NCI-H510A treated with DMSO at 0.1 percent for 48 hours (cell line): ENCODE measurements at regions not wholly inside any gene's neighbourhood (a gene's known extent, or its start where the extent isn't known, plus 50 kb on each side); places are given as distances from the start of the nearest gene placed in this dataset.
"Not testable (repeated sequence)": the region's sequence is repeated elsewhere in the genome, so short reads cannot be mapped to it uniquely, and the experiment has no call there.

Experiments used
- DNase-seq: peaks from one replicate; lab custom pipeline; 2025; lab: John Stamatoyannopoulos, UW

- peak; percentile 13 for DNase-seq
Observed at GRCh38 chr10:94088926-94089381, 95.2 kb downstream of the PLCE1 start.

GRCh38 chr10:94091649-94092048 lies 97.9 kb downstream of the PLCE1 start:
- no peak for DNase-seq

- DNase-seq: no peak
Observed at GRCh38 chr10:94092848-94093247, 99.1 kb downstream of the PLCE1 start.

- DNase-seq: no peak
Observed at GRCh38 chr10:94093286-94093905, 99.7 kb downstream of the PLCE1 start.

GRCh38 chr10:94094540-94094939 lies 100.8 kb downstream of the PLCE1 start:
- DNase-seq: no peak

- no peak for DNase-seq
Observed at GRCh38 chr10:94097656-94098055, 103.9 kb downstream of the PLCE1 start.

GRCh38 chr10:94098896-94099295 lies 105.2 kb downstream of the PLCE1 start:
- DNase-seq: no peak

GRCh38 chr10:94101894-94102293 lies 108.2 kb downstream of the PLCE1 start:
- DNase-seq: no peak

GRCh38 chr10:94102436-94102835 lies 108.7 kb downstream of the PLCE1 start:
- DNase-seq: no peak

- DNase-seq: no peak
Observed at GRCh38 chr10:94103192-94103591, 109.5 kb downstream of the PLCE1 start.

- no peak for DNase-seq
Observed at GRCh38 chr10:94103801-94104221, 110.1 kb downstream of the PLCE1 start.

GRCh38 chr10:94104316-94105000 lies 110.7 kb downstream of the PLCE1 start:
- DNase-seq: no peak

- no peak for DNase-seq
Observed at GRCh38 chr10:94105226-94105625, 111.5 kb downstream of the PLCE1 start.

- DNase-seq: no peak
Observed at GRCh38 chr10:94107191-94107590, 113.5 kb downstream of the PLCE1 start.

GRCh38 chr10:94108200-94108599 lies 114.5 kb downstream of the PLCE1 start:
- no peak for DNase-seq

GRCh38 chr10:94111367-94111766 lies 117.6 kb downstream of the PLCE1 start:
- DNase-seq: no peak

GRCh38 chr10:94112321-94112720 lies 118.6 kb downstream of the PLCE1 start:
- no peak for DNase-seq

GRCh38 chr10:94115725-94116124 lies 122.0 kb downstream of the PLCE1 start:
- DNase-seq: peak; percentile 44

GRCh38 chr10:94116848-94117247 lies 123.1 kb downstream of the PLCE1 start:
- DNase-seq: no peak

- no peak for DNase-seq
Observed at GRCh38 chr10:94122211-94122610, 128.5 kb downstream of the PLCE1 start.

GRCh38 chr10:94123258-94123995 lies 129.7 kb downstream of the PLCE1 start:
- no peak for DNase-seq

GRCh38 chr10:94124147-94124546 lies 130.4 kb downstream of the PLCE1 start:
- DNase-seq: not testable (repeated sequence)

GRCh38 chr10:94125268-94125667 lies 131.5 kb downstream of the PLCE1 start:
- not testable (repeated sequence) for DNase-seq
